Skin of body (tissue), 1 donor: ENCODE measurements at regions not wholly inside any gene's neighbourhood (a gene's known extent, or its start where the extent isn't known, plus 50 kb on each side); places are given as distances from the start of the nearest gene placed in this dataset.

Source experiments
- DNase-seq: peaks from one replicate; lab custom pipeline; 2025; lab: John Stamatoyannopoulos, UW

DNA sequence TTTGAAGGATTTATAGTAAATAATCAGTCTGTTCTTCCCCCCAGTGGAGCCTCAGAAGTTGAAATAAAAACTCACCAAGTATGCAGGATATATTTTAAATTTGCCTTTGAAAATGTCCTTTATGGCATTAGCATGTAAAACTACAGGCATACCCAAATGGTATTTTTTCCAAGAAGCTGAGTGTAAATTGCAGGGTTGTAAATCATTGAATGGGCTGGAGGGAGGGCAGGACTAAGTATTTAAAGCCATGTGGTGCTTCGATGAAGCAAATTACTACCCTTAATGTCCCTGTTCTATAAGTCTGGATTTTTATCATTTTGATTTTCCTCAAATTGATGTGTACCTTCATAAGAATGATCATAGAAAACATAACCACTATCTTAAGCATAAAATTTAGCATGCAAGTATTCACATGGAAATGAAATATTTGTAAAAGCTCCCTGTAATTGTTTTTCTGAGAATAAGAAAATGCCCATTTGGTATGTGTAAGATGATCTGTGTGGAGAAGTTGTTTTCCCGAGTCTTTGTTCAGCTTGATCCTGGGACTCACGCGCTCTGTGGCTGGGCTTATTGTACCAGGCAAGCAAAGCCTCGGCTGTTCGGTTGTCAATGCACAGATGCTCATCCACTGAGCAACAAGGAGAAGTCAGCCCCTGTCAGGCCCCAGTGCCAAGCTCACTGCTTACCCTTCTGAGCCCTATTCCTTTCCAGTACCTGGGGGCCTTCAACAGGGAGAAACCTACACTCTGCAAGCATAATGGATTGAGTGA, 66.7 kb downstream of the CD164 start:
- DNase-seq, result no peak

DNA sequence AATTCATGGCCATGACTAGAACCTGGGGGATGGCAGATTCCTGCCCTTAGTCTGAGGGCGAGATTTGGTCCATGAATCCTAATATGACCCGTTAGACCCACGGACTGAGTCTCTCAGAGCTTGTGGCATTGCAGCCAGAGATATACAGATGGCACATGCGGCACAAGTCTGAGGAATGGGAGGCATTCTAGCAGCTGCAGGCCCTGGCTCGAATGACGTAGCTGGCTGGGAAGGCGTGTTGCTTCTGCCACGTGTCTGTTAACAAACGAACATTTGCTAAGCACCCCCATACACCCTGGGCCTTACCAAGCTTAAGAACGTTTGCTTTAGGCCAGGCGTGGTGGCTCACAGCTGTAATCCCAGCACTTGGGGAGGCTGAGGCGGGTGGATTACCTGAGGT, 68.0 kb downstream of the CD164 start:
- DNase-seq, result peak; percentile 21

DNA sequence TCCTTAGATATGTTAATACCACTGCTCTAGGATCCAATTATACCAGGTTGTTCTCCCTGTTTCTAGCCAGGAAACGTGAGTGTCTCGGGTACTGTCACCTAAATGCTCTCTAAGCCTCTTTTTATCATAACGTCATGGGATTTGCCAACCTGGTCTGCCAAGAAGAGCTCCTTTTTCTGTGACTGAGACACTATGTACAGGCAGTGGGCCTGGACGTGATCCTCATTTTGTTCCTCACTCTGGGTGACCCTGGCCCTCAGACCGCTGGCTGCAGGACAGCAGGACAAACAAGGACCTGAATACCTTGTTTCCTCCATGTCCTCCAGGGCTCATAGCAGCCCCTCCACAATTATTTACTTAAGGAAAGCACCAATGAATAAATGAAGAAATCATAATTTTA, 69.1 kb downstream of the CD164 start:
- no peak for DNase-seq

DNA sequence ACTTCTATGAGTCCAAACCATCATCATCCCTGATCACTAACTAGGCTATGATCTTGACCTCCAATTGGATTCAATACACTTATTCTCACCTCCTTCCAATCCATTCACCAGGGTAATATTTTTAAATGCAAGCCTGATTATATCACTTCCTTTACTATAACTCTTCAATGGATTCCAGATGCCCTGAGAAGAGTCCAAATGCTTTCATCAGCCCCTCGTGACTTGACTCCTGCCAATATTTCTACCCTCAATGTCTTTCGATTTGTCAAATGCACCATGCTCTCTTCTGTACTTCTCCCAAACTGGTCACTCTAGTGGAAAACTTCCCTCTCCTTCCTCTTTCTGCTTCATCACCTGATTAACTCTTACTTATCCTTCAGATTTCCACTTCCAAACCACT, 70.8 kb downstream of the CD164 start:
- peak; percentile 51 for DNase-seq

DNA sequence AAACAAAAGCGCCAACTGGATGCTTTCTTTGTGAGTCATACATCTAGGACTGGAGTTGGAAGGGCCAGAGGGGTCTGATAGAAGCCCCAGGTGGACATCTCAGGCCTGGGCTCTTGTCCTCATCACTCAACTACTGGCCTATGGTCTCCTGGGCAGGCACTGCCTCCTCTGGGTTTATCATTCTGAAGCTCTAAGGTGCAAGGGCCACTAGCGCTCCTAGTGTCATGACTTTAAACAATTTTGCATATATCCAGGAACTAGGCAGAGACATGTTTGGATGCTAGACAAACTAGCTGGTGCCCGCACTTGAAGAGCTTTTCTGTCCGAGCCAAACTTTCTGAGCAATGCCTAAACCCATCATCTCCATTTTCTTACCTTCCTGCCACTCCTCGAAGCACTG, 72.3 kb downstream of the CD164 start:
- no peak for DNase-seq

DNA sequence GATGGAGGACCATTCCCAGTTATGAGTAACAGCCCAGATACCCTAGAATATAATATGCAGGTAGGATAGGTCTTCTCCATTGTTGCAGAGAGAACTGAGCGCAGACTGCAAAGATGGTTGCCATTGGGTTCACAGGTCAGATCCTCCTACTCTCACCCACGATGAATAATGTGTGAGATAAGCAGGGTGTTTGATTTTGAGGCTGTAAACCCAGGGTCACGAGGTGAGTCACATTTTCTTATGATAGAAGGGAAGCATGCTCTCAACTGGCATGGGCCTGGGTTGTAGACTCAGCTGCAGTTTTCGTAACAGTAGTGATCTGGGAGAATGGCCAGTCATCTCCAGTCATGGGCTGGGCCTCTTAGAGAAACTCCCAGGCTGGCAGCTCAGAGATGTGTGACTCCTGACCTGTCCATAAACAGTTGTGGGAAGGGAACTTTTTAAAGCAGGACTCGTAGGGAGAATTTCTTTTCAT, 74.2 kb downstream of the CD164 start:
- no peak for DNase-seq

DNA sequence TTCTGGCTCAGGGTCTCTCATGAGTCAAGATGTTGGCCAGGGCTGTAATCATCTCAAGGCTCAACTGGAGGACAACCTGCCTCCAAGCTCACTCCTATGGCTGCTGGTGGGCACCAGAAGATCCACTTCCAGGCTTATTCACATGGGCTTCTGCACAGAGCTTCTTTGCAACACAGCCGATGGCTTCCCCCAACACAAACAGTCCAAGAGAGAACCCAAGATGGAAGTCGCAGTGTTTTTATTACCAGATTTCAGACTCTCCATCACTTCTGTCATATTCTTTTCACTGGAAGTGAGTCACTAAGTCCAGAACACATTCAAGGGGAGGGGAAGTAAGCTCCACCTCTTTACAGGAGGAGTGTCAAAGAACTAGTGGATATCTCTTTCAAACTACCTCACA, 75.5 kb downstream of the CD164 start:
- no peak for DNase-seq

DNA sequence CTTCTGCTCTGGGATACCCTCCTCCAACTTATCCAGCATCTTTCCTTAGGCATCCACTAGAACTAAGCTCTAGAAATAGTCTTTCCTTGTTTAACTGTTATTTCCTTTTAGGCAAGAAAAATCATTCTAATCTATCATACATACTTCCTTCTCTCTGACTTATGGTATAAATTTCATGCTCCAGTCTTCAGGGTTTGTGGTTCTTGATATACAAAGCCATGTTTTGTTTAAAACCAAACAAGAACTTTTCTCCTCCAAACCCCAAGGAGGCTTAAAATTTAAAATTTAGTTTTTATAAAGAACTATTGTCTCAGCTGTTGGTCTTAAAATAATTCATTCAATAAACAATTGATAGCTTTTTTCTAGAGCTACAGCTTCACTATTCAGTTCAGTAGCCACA, 77.2 kb downstream of the CD164 start:
- DNase-seq, result no peak

DNA sequence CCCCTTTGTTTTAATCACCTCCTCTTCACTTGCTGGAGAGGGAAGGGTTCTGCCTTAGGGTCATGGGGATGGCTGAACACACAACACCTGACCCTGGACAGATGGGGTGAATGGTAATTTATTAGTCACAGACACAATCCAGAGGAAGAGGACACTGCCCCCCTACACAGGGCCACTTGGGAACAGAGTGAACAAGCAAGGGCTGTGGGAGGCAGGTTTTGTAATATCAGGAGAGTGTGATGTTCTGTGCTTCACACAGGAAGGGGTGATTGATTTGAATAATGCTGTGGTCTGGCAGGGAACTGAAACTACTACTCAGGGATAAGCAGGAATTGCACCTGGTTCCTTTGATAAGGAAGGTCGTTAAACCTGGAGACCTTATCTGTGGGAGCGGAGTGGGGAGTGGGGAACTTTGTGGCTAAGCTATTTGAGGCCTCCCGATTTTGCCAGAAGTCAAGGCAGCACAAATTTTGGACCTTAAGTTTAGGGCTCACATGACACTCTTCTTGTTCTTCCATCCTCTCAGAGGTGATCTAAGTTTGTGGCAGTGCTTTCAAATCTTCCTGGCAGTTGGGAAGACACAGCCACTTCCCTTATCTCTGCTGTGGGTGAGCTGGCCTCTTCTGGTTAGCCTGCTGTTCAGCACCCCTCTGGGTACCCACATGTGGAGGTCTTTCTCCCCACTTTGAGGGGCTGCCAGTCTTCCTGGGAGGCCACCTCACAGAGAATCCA, 77.8 kb downstream of the CD164 start:
- no peak for DNase-seq

DNA sequence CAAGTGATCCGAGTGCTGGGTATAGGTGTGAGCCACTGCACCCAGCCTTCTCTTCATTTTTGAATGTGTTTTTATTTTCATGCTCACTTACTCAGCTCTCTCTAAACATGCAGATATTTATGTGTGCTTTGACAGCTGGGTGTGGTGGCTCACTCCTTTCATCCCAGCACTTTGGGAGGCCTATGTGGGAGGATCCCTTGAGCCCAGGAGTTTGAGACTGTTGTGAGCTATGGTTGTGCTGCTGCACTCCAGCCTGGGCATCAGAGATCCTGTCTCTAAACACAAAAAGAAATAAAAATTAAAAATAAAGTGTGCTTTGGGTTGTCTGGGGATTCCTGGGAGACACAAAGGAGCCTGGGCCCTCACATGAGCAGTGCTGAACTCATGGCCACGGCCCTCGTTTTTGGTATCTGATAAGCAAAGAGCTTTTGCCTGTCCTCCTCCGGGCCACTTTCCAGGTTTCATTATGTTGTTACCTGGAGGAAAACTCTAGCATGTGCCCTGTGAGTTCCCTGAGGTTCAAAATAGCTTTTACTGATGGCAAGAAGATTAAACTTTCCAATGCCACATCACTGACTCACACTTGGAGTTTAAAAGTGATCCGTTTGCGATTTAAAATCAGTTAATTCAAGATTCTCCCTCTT, 78.5 kb downstream of the CD164 start:
- DNase-seq, result no peak

DNA sequence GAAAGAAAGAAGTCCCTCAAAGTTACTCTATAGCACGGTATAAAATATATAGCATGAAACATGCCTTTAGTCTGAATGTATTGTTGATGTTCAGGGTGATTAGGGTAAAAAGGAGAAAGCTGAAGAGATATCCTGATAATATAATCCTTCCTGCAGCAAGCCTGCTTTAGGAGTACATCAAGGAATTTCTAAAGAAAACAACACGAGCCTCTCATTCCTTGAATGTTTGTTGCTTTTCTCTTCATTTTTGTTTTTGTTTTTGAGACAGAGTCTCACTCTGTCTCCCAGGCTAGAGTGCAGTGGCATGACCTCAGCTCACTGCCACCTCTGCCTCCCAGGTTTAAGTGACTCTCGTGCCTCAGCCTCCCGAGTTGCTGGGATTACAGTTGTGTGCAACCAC, 79.1 kb downstream of the CD164 start:
- no peak for DNase-seq

DNA sequence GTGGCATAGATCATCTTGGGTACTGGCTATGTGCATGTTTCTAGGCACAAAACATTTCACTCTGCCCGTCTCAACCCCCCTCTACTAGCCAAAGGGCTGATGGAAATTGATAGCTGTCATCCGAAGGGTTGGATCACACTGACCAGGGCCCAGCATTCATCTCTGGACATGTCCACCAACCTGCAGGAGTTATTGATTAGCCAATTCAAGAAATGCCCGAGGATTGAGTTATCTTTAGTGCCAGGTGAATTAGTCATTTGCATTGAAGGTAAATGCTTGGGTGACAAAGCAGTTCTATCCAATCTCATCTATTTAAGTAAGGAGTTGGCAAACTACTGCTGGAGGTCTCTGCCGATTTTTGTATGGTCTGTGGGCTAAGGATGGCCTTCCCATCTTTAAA, 80.1 kb downstream of the CD164 start:
- DNase-seq, result no peak

DNA sequence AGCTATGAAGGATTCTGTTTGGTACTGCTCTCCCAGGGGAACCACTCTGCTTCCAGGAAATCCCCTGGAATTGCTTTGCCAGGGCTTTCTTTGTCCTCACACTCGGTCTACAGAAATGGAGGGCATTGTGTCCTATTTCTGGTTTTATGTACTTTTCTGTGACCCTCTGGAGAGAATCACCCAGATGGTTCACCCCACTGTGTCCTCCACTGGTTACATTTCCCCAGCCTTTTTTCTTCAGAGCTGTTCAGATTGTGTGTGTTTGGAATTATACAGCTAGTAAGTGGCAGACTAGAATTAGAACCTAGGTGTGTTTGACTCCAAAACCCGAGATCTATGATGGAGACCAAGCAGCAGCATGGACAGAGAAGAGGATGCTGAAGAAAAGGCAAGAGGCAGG, 80.8 kb downstream of the CD164 start:
- no peak for DNase-seq

DNA sequence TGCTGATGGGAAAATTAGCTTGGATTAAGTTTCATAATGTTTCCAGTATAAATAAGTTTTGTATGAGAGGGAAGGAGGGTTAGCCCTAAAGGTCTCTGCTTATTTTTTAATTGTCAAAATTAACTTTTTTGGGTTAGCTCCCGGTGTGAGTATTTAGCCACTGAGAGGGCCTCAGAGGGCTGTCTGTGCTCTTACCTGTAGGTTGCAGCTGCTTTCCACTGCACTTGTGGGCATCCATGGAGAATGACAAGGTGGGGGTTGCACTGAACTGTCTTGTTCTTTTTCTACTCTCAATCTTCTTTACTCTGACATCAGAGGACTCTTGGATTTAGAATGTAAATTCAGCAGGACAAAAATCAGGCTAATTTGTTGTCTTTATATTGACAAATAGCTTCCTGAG, 81.4 kb downstream of the CD164 start:
- DNase-seq, result no peak

DNA sequence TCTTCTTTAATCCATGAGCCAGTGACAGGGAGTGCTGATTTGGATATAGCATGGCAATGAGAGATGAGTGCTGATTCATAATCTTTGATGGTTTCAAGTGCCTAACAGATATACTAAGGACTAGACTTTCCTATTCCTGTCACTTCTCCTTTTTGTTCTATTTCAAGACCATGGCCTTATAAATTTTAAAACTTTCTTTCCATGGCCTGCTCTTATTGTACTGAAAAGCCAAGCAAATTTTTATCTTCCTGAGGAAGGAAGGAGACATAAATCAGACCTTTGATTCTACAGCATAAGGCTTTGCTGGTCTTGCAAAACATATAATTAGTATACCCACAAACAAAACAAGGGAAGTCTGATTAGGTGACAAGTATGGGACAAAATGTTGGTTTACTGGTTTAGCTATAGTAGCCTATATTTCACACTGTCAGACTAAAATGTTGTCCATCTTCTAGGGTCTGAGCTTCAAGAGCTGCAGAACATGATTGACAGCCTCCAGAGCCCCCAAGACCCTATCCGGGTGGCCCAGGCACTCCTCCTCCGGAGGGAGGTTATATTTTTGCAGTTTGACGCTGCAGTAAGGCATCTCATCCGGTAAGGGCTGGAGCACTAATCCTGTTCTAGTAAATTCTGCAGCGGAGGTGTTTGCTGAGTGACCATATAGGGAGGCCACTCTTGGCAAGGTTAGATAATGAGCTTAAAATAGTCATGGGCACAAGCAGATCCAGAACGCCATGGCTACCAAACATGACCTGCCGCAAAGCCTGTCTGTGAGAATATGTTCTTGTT, 82.3 kb downstream of the CD164 start:
- no peak for DNase-seq

DNA sequence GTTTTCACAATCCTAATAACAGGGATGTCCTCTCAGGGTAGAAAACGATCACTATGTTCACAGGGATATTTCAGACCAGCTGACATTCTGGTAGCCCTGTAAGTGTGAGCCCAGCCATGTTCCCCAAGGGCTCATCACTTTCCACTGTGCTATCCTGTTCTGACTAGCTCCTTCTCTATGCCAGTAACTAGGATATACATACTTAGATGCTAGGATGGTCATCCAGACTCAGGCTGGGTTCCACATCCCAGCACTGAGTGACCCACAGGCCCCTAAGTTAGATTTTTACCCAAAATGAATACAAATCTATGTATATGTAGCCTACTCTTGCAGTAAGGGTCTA, 83.0 kb downstream of the CD164 start:
- DNase-seq, result no peak

DNA sequence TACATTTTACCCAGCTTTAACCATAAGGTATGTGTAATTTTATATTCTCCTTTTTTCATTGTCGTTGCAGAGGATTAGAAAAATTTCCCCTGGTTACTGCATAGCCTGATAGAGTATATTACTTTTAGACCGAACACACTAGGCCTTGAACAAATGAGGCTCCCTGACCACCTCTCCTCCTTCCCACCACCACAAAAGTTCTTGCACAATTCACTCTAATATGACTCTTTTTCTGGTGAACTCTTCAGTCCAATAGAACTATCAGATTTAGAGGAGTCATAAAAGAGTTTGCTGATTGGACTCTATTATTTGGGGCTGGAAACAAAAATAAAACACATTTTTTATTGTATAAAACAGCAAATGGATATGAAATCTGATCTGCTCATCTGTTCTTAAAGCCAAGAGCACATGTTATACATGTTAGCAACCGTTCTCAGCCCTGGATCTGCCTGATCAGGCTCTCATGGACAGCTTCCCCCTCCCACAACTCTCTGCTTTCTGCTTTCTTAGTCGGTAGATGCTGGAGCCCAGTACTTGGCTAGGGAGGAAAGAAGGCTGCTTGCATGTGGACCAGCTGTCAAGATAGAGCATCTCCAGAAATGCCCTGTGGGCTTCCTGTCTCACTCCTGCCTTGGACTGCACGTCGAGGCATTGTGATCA, 83.5 kb downstream of the CD164 start:
- DNase-seq, result no peak

DNA sequence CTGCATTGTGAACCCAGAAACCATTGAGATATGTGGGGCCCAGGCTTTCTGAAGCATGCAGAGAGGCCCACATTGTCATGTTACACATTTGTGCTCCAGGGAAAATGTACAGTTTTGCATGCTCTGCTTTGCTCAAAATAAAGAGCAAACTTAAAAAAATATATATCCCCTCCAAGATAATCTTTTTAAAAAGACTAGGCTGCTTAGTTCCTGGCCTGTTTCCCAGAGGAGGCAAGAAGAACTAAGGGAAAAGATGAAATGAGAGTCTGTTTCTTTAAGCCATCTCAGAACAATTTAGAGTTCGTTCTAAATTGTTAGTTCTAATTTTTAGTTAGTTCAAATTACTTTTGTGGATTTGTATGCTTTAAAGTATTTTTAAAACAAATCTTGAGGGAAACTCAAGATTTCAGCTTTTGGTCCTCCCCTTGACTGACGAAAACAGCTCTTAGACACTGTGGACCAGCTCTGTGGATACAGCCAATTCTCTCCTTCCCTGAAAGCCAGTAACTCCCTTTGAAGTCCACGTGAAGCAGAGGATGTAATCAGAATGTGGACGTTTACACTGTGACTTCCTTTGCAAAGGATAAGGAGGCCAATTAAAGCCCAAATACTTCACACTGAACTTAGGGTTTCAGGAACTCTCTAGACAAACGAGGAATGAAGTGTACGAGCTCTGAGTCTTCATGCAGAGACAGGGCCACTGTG, 84.7 kb downstream of the CD164 start:
- no peak for DNase-seq

DNA sequence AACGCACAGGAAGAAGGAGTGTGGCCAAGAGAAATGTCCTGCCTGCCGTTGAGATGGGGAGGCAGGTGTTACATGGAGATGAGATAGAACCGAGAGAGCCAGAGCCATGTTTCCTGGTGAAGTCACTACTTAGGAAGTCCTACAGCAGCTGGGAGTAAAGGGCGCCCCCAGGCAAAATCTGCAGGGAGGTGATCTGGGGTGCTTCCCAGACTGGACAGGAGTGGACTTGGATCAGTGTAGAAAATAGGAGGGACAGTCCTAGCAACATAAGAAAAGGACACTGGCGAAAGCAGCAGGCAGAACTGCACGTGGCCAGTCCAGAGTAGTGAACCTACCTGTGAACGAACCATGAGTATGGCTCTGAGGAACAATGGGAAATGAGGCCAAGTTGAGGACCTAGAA, 85.3 kb downstream of the CD164 start:
- no peak for DNase-seq

DNA sequence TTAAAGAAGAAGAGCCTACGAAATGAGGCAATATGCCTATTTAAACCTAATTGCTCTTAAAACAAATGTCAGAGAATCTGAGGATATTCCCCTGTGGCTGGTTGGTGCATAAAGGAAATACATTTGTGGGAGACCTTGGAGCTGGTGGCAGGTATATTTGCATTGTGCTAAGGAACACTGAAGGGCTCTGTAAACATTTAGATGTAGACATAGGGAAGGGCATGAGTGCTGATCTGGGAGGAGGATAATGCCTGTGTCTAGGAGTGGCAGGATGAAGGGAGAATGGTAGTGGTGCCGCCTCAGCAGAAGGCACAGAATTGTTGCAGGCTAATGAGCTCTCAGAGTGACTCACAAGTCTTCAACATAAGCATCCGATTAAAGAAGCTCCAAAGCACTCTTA, 85.8 kb downstream of the CD164 start:
- no peak for DNase-seq

DNA sequence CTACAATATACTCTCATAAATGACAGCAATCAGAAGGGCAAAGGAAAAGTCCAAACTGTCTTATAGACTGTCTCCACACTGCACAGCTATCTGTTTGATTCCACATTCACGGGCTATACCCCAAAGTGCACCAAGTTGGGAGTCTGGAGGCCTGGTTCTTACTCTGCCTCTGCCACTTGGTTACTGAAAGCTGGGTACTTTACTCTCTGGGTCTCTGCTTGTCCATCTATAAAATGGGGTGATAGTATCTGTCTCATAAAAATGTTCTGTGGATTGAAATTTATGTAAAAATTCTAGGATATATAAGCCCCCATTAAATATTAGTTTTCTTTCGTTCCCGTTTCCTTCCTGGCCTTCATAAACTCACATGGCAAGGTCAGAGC, 86.5 kb downstream of the CD164 start:
- no peak for DNase-seq
